Prostate gland (tissue), 2 donors: ENCODE measurements at regions not wholly inside any gene's neighbourhood (a gene's known extent, or its start where the extent isn't known, plus 50 kb on each side); places are given as distances from the start of the nearest gene placed in this dataset.

Experiments used
- POLR2A ChIP-seq: fragments of 450-650 bp; IDR thresholded peaks from one replicate; pipeline ENCODE4 v1.6.1; 2016; ENCODE audit warnings: antibody characterized with exemption, mild to moderate bottlenecking
- POLR2AphosphoS5 ChIP-seq: sonication (generic); formaldehyde crosslinking; IDR thresholded peaks from one replicate; pipeline ENCODE4 v1.6.1; 2017; ENCODE audit warnings: antibody characterized with exemption
- TF ChIP-seq, protein P1 (sequence below), 4 experiments: fragments of 200-600 bp in 2 of 4; fragments of 450-650 bp in 2 of 4; sonication (generic) in 2 of 4; IDR thresholded peaks; 1 replicate in 3 of 4; 2 replicates in 1 of 4; pipeline ENCODE4 v1.5.1; 2016 to 2019; ENCODE audit warnings: antibody characterized with exemption in 4 of 4, mild to moderate bottlenecking in 2 of 4, moderate library complexity in 2 of 4

GRCh38 chr2:198452327-198452726, 647.9 kb downstream of the PLCL1 start:
- TF ChIP-seq, protein P1, sequence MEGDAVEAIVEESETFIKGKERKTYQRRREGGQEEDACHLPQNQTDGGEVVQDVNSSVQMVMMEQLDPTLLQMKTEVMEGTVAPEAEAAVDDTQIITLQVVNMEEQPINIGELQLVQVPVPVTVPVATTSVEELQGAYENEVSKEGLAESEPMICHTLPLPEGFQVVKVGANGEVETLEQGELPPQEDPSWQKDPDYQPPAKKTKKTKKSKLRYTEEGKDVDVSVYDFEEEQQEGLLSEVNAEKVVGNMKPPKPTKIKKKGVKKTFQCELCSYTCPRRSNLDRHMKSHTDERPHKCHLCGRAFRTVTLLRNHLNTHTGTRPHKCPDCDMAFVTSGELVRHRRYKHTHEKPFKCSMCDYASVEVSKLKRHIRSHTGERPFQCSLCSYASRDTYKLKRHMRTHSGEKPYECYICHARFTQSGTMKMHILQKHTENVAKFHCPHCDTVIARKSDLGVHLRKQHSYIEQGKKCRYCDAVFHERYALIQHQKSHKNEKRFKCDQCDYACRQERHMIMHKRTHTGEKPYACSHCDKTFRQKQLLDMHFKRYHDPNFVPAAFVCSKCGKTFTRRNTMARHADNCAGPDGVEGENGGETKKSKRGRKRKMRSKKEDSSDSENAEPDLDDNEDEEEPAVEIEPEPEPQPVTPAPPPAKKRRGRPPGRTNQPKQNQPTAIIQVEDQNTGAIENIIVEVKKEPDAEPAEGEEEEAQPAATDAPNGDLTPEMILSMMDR (IDR thresholded peaks at IDR 0.05), result no peak
- TF ChIP-seq POLR2A (no peak), POLR2AphosphoS5 (no peak)
